MM.1S (cell line): ENCODE measurements at regions not wholly inside any gene's neighbourhood (a gene's known extent, or its start where the extent isn't known, plus 50 kb on each side); places are given as distances from the start of the nearest gene placed in this dataset.

Experiments used
- DNase-seq: peaks from one replicate; pipeline ENCODE4 v3.0.0-alpha.2; 2015
- H2AFZ ChIP-seq: fragments of 300-600 bp; sonication (generic); 2 replicates; pipeline ENCODE4 v1.6.0; 2016; ENCODE audit warnings: antibody characterized with exemption, low read length
- H3F3A ChIP-seq: fragments of 300-600 bp; sonication (generic); 2 replicates; pipeline ENCODE4 v1.6.1; 2016; ENCODE audit warnings: mild to moderate bottlenecking, antibody characterized with exemption, low read length, moderate library complexity, mixed read lengths; ENCODE audit not compliant: insufficient read depth
- H3K27ac ChIP-seq: fragments of 300-600 bp; sonication (generic); 2 replicates; pipeline ENCODE4 v1.5.1; 2016; ENCODE audit warnings: mild to moderate bottlenecking, low read length
- H3K27me3 ChIP-seq: fragments of 300-600 bp; sonication (generic); replicated peaks from 2 replicates; pipeline ENCODE4 v1.6.0; 2016; ENCODE audit warnings: low read length; ENCODE audit not compliant: insufficient read depth
- H3K36me3 ChIP-seq: fragments of 300-600 bp; sonication (generic); replicated peaks from 2 replicates; pipeline ENCODE4 v1.6.1; 2016; ENCODE audit warnings: mild to moderate bottlenecking, low read length, mixed read lengths; ENCODE audit not compliant: insufficient read depth
- H3K4me1 ChIP-seq: fragments of 300-600 bp; sonication (generic); 2 replicates; pipeline ENCODE4 v1.6.1; 2016; ENCODE audit warnings: low read length, mixed read lengths
- H3K4me2 ChIP-seq: fragments of 300-600 bp; sonication (generic); 2 replicates; pipeline ENCODE4 v1.6.0; 2016; ENCODE audit warnings: low read depth, low read length
- H3K4me3 ChIP-seq: fragments of 300-600 bp; sonication (generic); 2 replicates; pipeline ENCODE4 v1.5.1; 2016; ENCODE audit warnings: low read length, mixed read lengths
- H3K79me2 ChIP-seq: fragments of 300-600 bp; sonication (generic); 2 replicates; pipeline ENCODE4 v1.6.1; 2016; ENCODE audit warnings: mixed run types, low read length, mixed read lengths
- H3K9ac ChIP-seq: fragments of 300-600 bp; sonication (generic); 2 replicates; pipeline ENCODE4 v1.6.1; 2016; ENCODE audit warnings: low read length, mixed read lengths
- H3K9me2 ChIP-seq: fragments of 300-600 bp; sonication (generic); replicated peaks from 2 replicates; pipeline ENCODE4 v1.6.1; 2016; ENCODE audit warnings: mild to moderate bottlenecking, low read length, mixed read lengths; ENCODE audit not compliant: insufficient read depth
- H3K9me3 ChIP-seq: fragments of 300-600 bp; sonication (generic); replicated peaks from 2 replicates; pipeline ENCODE4 v1.6.1; 2016; ENCODE audit warnings: mild to moderate bottlenecking, low read length, mixed read lengths; ENCODE audit not compliant: insufficient read depth
- H4K20me1 ChIP-seq: fragments of 300-600 bp; sonication (generic); 2 replicates; pipeline ENCODE4 v1.6.1; 2016; ENCODE audit warnings: mild to moderate bottlenecking, low read length, moderate library complexity, mixed read lengths; ENCODE audit not compliant: insufficient read depth
- CTCF ChIP-seq: fragments of 300-600 bp; sonication (generic); IDR thresholded peaks from 2 replicates; pipeline ENCODE4 v1.5.1; 2016; ENCODE audit warnings: antibody characterized with exemption, low read length, mixed read lengths
- EZH2 ChIP-seq: fragments of 300-600 bp; sonication (generic); optimal IDR thresholded peaks from 2 replicates; pipeline ENCODE3; 2017; ENCODE audit warnings: low read depth, mild to moderate bottlenecking, antibody characterized with exemption, low read length, mixed read lengths
- EZH2phosphoT487 ChIP-seq: fragments of 300-600 bp; sonication (generic); IDR thresholded peaks from 2 replicates; pipeline ENCODE4 v1.6.1; 2018; ENCODE audit warnings: antibody characterized with exemption, low read length

- Histone ChIP-seq H3K36me3 (no peaks in the 10 kb centered on the region), H3K9me3 (no peaks in the 10 kb centered on the region), H3K27me3 (no peaks in the 10 kb centered on the region), H3F3A (no peaks in the 10 kb centered on the region), H3K9ac (no peak overlapping the region), H2AFZ (no peak overlapping the region), H3K79me2 (no peaks in the 10 kb centered on the region), H3K4me3 (no peak overlapping the region), H4K20me1 (no peaks in the 10 kb centered on the region), H3K4me1 (no peaks in the 10 kb centered on the region), H3K9me2 (no peaks in the 10 kb centered on the region), H3K4me2 (no peak overlapping the region), H3K27ac (no peak overlapping the region)
- no peak for TF ChIP-seq EZH2
- no peak for TF ChIP-seq EZH2phosphoT487
- no peak for DNase-seq
Observed at GRCh38 chr14:84535484-84535883, 994.5 kb upstream of the FLRT2 start.

GRCh38 chr14:84535976-84536375 lies 994.0 kb upstream of the FLRT2 start:
- Histone ChIP-seq H3K4me2 (no peak overlapping the region), H3K79me2 (no peaks in the 10 kb centered on the region), H4K20me1 (no peaks in the 10 kb centered on the region), H3K27ac (no peak overlapping the region), H3K9me3 (no peaks in the 10 kb centered on the region), H3F3A (no peaks in the 10 kb centered on the region), H3K27me3 (no peaks in the 10 kb centered on the region), H3K4me1 (no peaks in the 10 kb centered on the region), H3K9me2 (no peaks in the 10 kb centered on the region), H3K9ac (no peak overlapping the region), H3K4me3 (no peak overlapping the region), H2AFZ (no peak overlapping the region), H3K36me3 (no peaks in the 10 kb centered on the region)
- no peak for TF ChIP-seq EZH2phosphoT487
- no peak for TF ChIP-seq CTCF
- TF ChIP-seq EZH2, result no peak
- no peak for DNase-seq

- no peak for TF ChIP-seq EZH2
- no peak for TF ChIP-seq EZH2phosphoT487
- no peak for TF ChIP-seq CTCF
- no peaks in the 10 kb centered on the region for H3K79me2 ChIP-seq
- no peak overlapping the region for H3K4me3 ChIP-seq
- H3K4me2 ChIP-seq, result no peak overlapping the region
- H3K4me1 ChIP-seq, result no peaks in the 10 kb centered on the region
- no peaks in the 10 kb centered on the region for H3K36me3 ChIP-seq
- H3K9me3 ChIP-seq, result no peaks in the 10 kb centered on the region
- H3F3A ChIP-seq, result no peaks in the 10 kb centered on the region
- H3K27me3 ChIP-seq, result no peaks in the 10 kb centered on the region
- H3K27ac ChIP-seq, result no peak overlapping the region
- H2AFZ ChIP-seq, result no peak overlapping the region
- no peak overlapping the region for H3K9ac ChIP-seq
- no peaks in the 10 kb centered on the region for H4K20me1 ChIP-seq
- H3K9me2 ChIP-seq, result no peaks in the 10 kb centered on the region
- DNase-seq, result no peak
Observed at GRCh38 chr14:84541018-84541417, 988.9 kb upstream of the FLRT2 start.

GRCh38 chr14:84543859-84544258 lies 986.1 kb upstream of the FLRT2 start:
- TF ChIP-seq CTCF (no peak), EZH2phosphoT487 (no peak), EZH2 (no peak)
- Histone ChIP-seq H3K4me2 (no peak overlapping the region), H3K27me3 (no peaks in the 10 kb centered on the region), H3K36me3 (no peaks in the 10 kb centered on the region), H3K27ac (no peak overlapping the region), H3K79me2 (no peaks in the 10 kb centered on the region), H4K20me1 (no peaks in the 10 kb centered on the region), H3K9me2 (no peaks in the 10 kb centered on the region), H3K9me3 (no peaks in the 10 kb centered on the region), H2AFZ (no peak overlapping the region), H3K4me3 (no peak overlapping the region), H3F3A (no peaks in the 10 kb centered on the region), H3K4me1 (no peaks in the 10 kb centered on the region), H3K9ac (no peak overlapping the region)
- DNase-seq, result no peak
